Inflammatory macrophage (primary cell): ENCODE measurements at regions not wholly inside any gene's neighbourhood (a gene's known extent, or its start where the extent isn't known, plus 50 kb on each side); places are given as distances from the start of the nearest gene placed in this dataset.
A peak's percentile ranks its signal among the peaks of the same experiment; 100 is the strongest.
"Not testable (repeated sequence)": the region's sequence is repeated elsewhere in the genome, so short reads cannot be mapped to it uniquely, and the experiment has no call there.

Experiments
- DNase-seq, 2 donors: peaks; one replicate each; pipeline ENCODE4 v3.0.0-alpha.2; 2020 to 2022

- no peak for DNase-seq
Measured at GRCh38 chr11:60592601-60593000, 77.4 kb downstream of the MS4A13 start.

GRCh38 chr11:60594998-60595642 is 79.9 kb downstream of the MS4A13 start:
- DNase-seq, result no peak

GRCh38 chr11:60607483-60607882 is 91.9 kb upstream of the MS4A8 start:
- DNase-seq, result no peak

GRCh38 chr11:60609632-60610031 is 89.8 kb upstream of the MS4A8 start:
- DNase-seq, result no peak

GRCh38 chr11:60610702-60611101 is 88.7 kb upstream of the MS4A8 start:
- DNase-seq, result no peak

GRCh38 chr11:60615497-60615896 is 83.9 kb upstream of the MS4A8 start:
- no peak for DNase-seq

GRCh38 chr11:60621940-60622339 is 77.5 kb upstream of the MS4A8 start:
- not testable (repeated sequence) for DNase-seq

GRCh38 chr11:60622776-60623175 is 76.6 kb upstream of the MS4A8 start:
- not testable (repeated sequence) for DNase-seq

GRCh38 chr11:60625262-60625661 is 74.2 kb upstream of the MS4A8 start:
- DNase-seq, result peak; percentile 20 to 25

- no peak for DNase-seq
Measured at GRCh38 chr11:60629399-60629798, 70.0 kb upstream of the MS4A8 start.

- DNase-seq, result no peak
Measured at GRCh38 chr11:60631944-60632343, 67.5 kb upstream of the MS4A8 start.

GRCh38 chr11:60633645-60634044 is 65.8 kb upstream of the MS4A8 start:
- DNase-seq, result no peak

GRCh38 chr11:60634126-60634525 is 65.3 kb upstream of the MS4A8 start:
- peak; percentile 15 to 16 for DNase-seq

- no peak for DNase-seq
Measured at GRCh38 chr11:60641940-60642339, 57.5 kb upstream of the MS4A8 start.

- no peak for DNase-seq
Measured at GRCh38 chr11:60647087-60647486, 52.3 kb upstream of the MS4A8 start.
